ENCODE measurements at regions not wholly inside any gene's neighbourhood (a gene's known extent, or its start where the extent isn't known, plus 50 kb on each side); places are given as distances from the start of the nearest gene placed in this dataset.

DNA sequence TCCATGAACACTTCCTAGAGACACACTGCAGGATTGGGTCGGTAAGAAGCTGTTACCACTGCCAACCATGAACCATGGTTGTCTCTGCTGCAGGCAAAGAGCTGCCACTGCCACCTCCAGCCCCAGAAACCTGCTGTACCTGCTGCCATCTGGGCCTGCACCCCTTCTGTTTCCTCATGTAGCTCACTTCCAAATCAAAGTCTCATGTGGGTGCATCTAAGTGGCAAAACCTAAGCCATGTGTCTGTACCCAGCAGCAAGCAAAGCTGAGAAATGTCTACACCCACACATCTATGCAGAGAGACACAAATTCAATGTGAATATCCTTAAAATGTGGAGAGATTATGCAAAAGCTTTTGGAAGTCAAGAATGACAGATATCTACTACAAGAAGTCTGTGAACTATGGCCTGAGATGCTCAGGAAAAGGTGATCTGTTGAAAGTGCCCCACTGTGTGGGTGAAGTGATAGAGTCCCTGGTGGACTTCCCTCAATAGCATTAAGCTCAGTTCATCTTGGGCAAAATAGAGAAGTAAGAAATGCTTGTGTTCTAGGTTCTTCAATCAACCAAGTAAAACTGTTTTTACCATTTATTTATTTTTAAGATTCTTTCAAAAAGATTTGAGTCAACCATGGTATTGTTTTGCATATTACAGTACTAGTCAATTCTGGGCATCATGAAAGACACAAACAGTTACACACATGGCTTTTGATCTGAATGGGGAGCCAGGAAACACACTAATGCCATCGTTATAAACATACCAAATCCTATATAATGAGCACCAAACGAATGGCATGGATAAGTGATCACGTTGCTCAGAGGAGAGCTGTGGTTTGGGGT is 64.4 kb downstream of the FOS start:
- TF ChIP-seq, protein P1, sequence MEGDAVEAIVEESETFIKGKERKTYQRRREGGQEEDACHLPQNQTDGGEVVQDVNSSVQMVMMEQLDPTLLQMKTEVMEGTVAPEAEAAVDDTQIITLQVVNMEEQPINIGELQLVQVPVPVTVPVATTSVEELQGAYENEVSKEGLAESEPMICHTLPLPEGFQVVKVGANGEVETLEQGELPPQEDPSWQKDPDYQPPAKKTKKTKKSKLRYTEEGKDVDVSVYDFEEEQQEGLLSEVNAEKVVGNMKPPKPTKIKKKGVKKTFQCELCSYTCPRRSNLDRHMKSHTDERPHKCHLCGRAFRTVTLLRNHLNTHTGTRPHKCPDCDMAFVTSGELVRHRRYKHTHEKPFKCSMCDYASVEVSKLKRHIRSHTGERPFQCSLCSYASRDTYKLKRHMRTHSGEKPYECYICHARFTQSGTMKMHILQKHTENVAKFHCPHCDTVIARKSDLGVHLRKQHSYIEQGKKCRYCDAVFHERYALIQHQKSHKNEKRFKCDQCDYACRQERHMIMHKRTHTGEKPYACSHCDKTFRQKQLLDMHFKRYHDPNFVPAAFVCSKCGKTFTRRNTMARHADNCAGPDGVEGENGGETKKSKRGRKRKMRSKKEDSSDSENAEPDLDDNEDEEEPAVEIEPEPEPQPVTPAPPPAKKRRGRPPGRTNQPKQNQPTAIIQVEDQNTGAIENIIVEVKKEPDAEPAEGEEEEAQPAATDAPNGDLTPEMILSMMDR (conservative IDR thresholded peaks at IDR 0.05; ENCODE audit: low read length): no peak
- no peak for TF ChIP-seq EZH2phosphoT487 (IDR thresholded peaks at IDR 0.05; ENCODE audit: borderline replicate concordance, low read depth, low read length)
